ENCODE measurements at regions not wholly inside any gene's neighbourhood (a gene's known extent, or its start where the extent isn't known, plus 50 kb on each side); places are given as distances from the start of the nearest gene placed in this dataset.

GRCh38 chr11:134521001-134521400 is 109.0 kb upstream of the B3GAT1 start:
- WGBS (ENCODE audit: insufficient coverage), result 95% methylated on average over 14 of the region's 14 CpGs
- Mint-ChIP-seq H3K27ac (no peak overlapping the region), H3K9me3 (ENCODE audit: insufficient read depth) (no peaks in the 10 kb centered on the region), H3K27me3 (peaks cover 3% of the 10 kb centered on the region), H3K4me1 (no peaks in the 10 kb centered on the region), H3K4me3 (no peak overlapping the region)
- no peak overlapping the region for H3K27ac ChIP-seq (ENCODE audit: low read length in 2 of 2)
- no peaks in the 10 kb centered on the region for H3K79me2 ChIP-seq (ENCODE audit: control insufficient read depth, insufficient read depth, low read length)
- no peak overlapping the region for H3K4me3 ChIP-seq (ENCODE audit: control extremely low read depth in 1 of 5, extremely low read depth in 1 of 5, insufficient read depth in 1 of 5, low read depth in 2 of 5, low read length in 4 of 5)
- no peak for DNase-seq
- POLR2A ChIA-PET, result no interaction called here
- H2AFZ ChIP-seq (ENCODE audit: insufficient read depth, low read depth, low read length, poor library complexity, severe bottlenecking), result no peak overlapping the region
- H4K20me1 ChIP-seq (ENCODE audit: control insufficient read depth, insufficient read depth, low read length, poor library complexity, severe bottlenecking), result no peaks in the 10 kb centered on the region
- no peaks in the 10 kb centered on the region for H3K36me3 ChIP-seq (replicated peaks in 1 of 2; ENCODE audit: control extremely low read depth in 1 of 2, control insufficient read depth in 1 of 2, extremely low read depth in 1 of 2, insufficient read depth in 2 of 2, low read length in 1 of 2)
- CTCF ChIA-PET, result no interaction called here
- intact Hi-C loops (cut with micrococcal nuclease), result no loop called here
- no peak for ATAC-seq (ENCODE audit: low read depth)
- H3K4me1 ChIP-seq (ENCODE audit: control insufficient read depth in 2 of 2, insufficient read depth in 2 of 2, low read length in 2 of 2), result no peaks in the 10 kb centered on the region
- H3K9ac ChIP-seq (ENCODE audit: low read length), result no peak overlapping the region
- peaks cover 0 to 12% (median 0%) of the 10 kb centered on the region in 3 donors for H3K9me3 ChIP-seq (ENCODE audit: control extremely low read depth in 1 of 3, control insufficient read depth in 2 of 3, insufficient read depth in 1 of 3, low read length in 2 of 3)
- no peak overlapping the region for H3K4me2 ChIP-seq (replicated peaks; ENCODE audit: low read depth, low read length, poor library complexity, severe bottlenecking)
- TF ChIP-seq EZH2 (IDR thresholded peaks at IDR 0.05; ENCODE audit: borderline replicate concordance, insufficient read depth, low read depth, low read length, poor library complexity, severe bottlenecking) (no peak), CTCF (IDR thresholded peaks at IDR 0.05) (no peak)
- H3K27me3 ChIP-seq (replicated peaks in 1 of 4; ENCODE audit: control extremely low read depth in 1 of 4, control insufficient read depth in 3 of 4, insufficient read depth in 4 of 4, low read length in 3 of 4), result no peaks in the 10 kb centered on the region

GRCh38 chr11:134519788-134520187 is 107.7 kb upstream of the B3GAT1 start:
- TF ChIP-seq CTCF (IDR thresholded peaks at IDR 0.05), result no peak
- TF ChIP-seq EZH2 (IDR thresholded peaks at IDR 0.05; ENCODE audit: borderline replicate concordance, insufficient read depth, low read depth, low read length, poor library complexity, severe bottlenecking), result no peak
- no peak for ATAC-seq (ENCODE audit: low read depth)
- H3K4me3 Mint-ChIP-seq, result no peak overlapping the region

More at GRCh38 chr11:134519788-134520187, 107.7 kb upstream of the B3GAT1 start:
- CTCF ChIA-PET, result no interaction called here
- Mint-ChIP-seq H3K4me1 (no peaks in the 10 kb centered on the region), H3K27me3 (peaks cover 3% of the 10 kb centered on the region), H3K9me3 (ENCODE audit: insufficient read depth) (no peaks in the 10 kb centered on the region), H3K27ac (no peak overlapping the region)
- Histone ChIP-seq H2AFZ (ENCODE audit: insufficient read depth, low read depth, low read length, poor library complexity, severe bottlenecking) (no peak overlapping the region), H3K27ac (ENCODE audit: low read length in 2 of 2) (no peak overlapping the region), H3K27me3 (replicated peaks in 1 of 4; ENCODE audit: control extremely low read depth in 1 of 4, control insufficient read depth in 3 of 4, insufficient read depth in 4 of 4, low read length in 3 of 4) (no peaks in the 10 kb centered on the region), H3K4me1 (ENCODE audit: control insufficient read depth in 2 of 2, insufficient read depth in 2 of 2, low read length in 2 of 2) (no peaks in the 10 kb centered on the region), H3K4me3 (ENCODE audit: control extremely low read depth in 1 of 5, extremely low read depth in 1 of 5, insufficient read depth in 1 of 5, low read depth in 2 of 5, low read length in 4 of 5) (no peak overlapping the region), H3K9ac (ENCODE audit: low read length) (no peak overlapping the region), H3K36me3 (replicated peaks in 1 of 2; ENCODE audit: control extremely low read depth in 1 of 2, control insufficient read depth in 1 of 2, extremely low read depth in 1 of 2, insufficient read depth in 2 of 2, low read length in 1 of 2) (no peaks in the 10 kb centered on the region), H3K79me2 (ENCODE audit: control insufficient read depth, insufficient read depth, low read length) (no peaks in the 10 kb centered on the region), H3K4me2 (replicated peaks; ENCODE audit: low read depth, low read length, poor library complexity, severe bottlenecking) (no peak overlapping the region), H4K20me1 (ENCODE audit: control insufficient read depth, insufficient read depth, low read length, poor library complexity, severe bottlenecking) (no peaks in the 10 kb centered on the region), H3K9me3 (ENCODE audit: control extremely low read depth in 1 of 3, control insufficient read depth in 2 of 3, insufficient read depth in 1 of 3, low read length in 2 of 3) (peaks cover 0 to 12% (median 0%) of the 10 kb centered on the region in 3 donors)
- DNase-seq, result no peak
- WGBS (ENCODE audit: insufficient coverage), result 12% methylated on average over 7 of the region's 7 CpGs
- intact Hi-C loops (cut with micrococcal nuclease), result no loop called here
- POLR2A ChIA-PET, result no interaction called here
